ENCODE measurements at regions not wholly inside any gene's neighbourhood (a gene's known extent, or its start where the extent isn't known, plus 50 kb on each side); places are given as distances from the start of the nearest gene placed in this dataset.

GRCh38 chr3:5430701-5431100 is 243.2 kb downstream of the EDEM1 start:
- DNase-seq (ENCODE audit: low spot score in 2 of 2): no peak
- TF ChIP-seq POLR2A (IDR thresholded peaks at IDR 0.05): no peak
- TF ChIP-seq, protein P1, sequence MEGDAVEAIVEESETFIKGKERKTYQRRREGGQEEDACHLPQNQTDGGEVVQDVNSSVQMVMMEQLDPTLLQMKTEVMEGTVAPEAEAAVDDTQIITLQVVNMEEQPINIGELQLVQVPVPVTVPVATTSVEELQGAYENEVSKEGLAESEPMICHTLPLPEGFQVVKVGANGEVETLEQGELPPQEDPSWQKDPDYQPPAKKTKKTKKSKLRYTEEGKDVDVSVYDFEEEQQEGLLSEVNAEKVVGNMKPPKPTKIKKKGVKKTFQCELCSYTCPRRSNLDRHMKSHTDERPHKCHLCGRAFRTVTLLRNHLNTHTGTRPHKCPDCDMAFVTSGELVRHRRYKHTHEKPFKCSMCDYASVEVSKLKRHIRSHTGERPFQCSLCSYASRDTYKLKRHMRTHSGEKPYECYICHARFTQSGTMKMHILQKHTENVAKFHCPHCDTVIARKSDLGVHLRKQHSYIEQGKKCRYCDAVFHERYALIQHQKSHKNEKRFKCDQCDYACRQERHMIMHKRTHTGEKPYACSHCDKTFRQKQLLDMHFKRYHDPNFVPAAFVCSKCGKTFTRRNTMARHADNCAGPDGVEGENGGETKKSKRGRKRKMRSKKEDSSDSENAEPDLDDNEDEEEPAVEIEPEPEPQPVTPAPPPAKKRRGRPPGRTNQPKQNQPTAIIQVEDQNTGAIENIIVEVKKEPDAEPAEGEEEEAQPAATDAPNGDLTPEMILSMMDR (IDR thresholded peaks at IDR 0.05): no peak
- H3K4me3 ChIP-seq (ENCODE audit: low read depth, poor library complexity, severe bottlenecking): no peak overlapping the region
- intact Hi-C loops (cut with DNase I; ENCODE audit: low total_unique reads): no loop called here
- WGBS, 2 donors: 94 to 100% methylated on average over 1 of the region's 1 CpG

GRCh38 chr3:5431146-5431545 is 243.6 kb downstream of the EDEM1 start:
- intact Hi-C loops (cut with DNase I; ENCODE audit: low total_unique reads): no loop called here
- no peak overlapping the region for H3K4me3 ChIP-seq (ENCODE audit: low read depth, poor library complexity, severe bottlenecking)
- 80% methylated on average over 4 of the region's 4 CpGs for WGBS, 2 donors
- TF ChIP-seq, protein P1 (IDR thresholded peaks at IDR 0.05): no peak
- no peak for TF ChIP-seq POLR2A (IDR thresholded peaks at IDR 0.05)
- no peak for DNase-seq (ENCODE audit: low spot score in 2 of 2)

- no peak for TF ChIP-seq POLR2A (IDR thresholded peaks at IDR 0.05)
- TF ChIP-seq, protein P1 (IDR thresholded peaks at IDR 0.05): no peak
- WGBS, 2 donors: 78 to 79% methylated on average over 5 of the region's 5 CpGs
- no peak for DNase-seq (ENCODE audit: low spot score in 2 of 2)
- intact Hi-C loops (cut with DNase I; ENCODE audit: low total_unique reads): no loop called here
- H3K4me3 ChIP-seq (ENCODE audit: low read depth, poor library complexity, severe bottlenecking): no peak overlapping the region
These were observed 244.4 kb downstream of the EDEM1 start for GRCh38 chr3:5431811-5432378.

DNA sequence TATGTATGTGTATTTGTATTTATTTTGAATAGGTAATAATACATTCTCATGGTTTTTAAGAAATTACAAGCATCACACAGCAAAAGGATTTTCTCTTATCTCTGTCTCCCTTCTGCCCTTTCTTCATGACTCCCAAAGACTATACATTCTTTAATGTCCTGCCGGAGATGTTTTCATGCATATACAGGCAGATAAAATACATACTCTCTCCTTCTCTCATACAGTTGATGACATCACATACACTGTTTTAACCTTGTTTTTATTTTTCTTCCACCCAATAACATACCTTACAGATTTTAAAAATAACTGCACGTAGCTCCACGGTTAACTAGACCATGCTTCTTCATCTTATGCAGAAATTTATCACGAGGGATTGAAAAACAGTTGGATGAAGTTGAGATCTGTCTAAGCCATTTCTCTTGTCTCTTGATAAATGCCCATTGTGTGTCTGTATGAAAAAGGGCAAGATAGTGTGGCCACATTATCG is 249.8 kb downstream of the EDEM1 start:
- WGBS, 2 donors: 84 to 87% methylated on average over 5 of the region's 5 CpGs
- H3K4me3 ChIP-seq (ENCODE audit: low read depth, poor library complexity, severe bottlenecking): no peak overlapping the region
- DNase-seq (ENCODE audit: low spot score in 2 of 2): no peak
- TF ChIP-seq, protein P1 (IDR thresholded peaks at IDR 0.05): no peak
- no peak for TF ChIP-seq POLR2A (IDR thresholded peaks at IDR 0.05)
- intact Hi-C loops (cut with DNase I; ENCODE audit: low total_unique reads): no loop called here

DNA sequence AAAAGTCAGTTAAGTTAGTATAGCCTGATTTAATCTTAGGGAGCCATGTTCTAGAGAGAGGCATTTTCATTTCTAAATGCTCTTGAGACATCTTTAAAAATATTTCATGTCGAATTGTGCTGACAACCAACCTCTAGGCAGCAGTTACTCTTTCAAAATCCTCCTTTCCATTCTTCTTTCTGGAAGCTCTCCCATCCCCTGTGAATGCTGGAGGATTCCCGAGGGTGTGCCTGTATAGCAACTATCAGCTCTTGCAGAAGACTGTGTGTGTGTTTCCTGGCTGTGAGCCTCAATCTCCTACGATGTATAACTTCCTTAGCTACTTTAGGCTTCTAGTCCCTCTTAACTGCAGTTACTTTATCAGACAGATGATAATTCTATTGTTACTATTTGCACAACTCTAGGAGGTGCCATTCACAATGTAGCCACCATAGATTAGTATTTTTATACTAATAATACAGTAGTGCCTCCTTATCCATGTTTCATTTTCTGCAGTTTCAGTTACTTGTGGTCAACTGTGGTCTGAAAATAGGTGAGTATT is 250.3 kb downstream of the EDEM1 start:
- WGBS, 2 donors: 38 to 45% methylated on average over 3 of the region's 3 CpGs
- DNase-seq (ENCODE audit: low spot score in 2 of 2): no peak
- no peak overlapping the region for H3K4me3 ChIP-seq (ENCODE audit: low read depth, poor library complexity, severe bottlenecking)
- intact Hi-C loops (cut with DNase I; ENCODE audit: low total_unique reads): no loop called here
- no peak for TF ChIP-seq POLR2A (IDR thresholded peaks at IDR 0.05)
- TF ChIP-seq, protein P1 (IDR thresholded peaks at IDR 0.05): no peak

DNA sequence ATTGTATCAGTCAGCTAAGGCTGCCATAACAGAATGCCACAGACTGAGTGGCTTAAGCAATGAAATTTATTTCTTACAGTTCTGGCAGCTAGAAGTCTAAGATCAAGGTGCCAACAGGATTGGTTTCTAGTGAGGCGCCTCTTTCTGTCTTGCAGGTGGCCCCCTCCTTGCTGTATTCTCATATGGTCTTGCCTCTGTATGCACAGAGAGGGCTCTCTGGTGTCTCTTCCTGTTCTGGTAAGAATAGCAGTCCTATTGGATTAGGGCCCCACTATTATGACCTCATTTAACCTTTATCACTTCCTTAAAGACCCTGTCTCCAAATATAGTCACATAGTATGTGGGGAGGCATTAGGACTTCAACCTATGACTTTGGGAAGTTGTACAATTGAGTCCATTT is 253.9 kb downstream of the EDEM1 start:
- 85 to 100% methylated on average over 1 of the region's 1 CpG for whole genome bisulfite sequencing, 2 donors
- H3K4me3 ChIP-seq (ENCODE audit: low read depth, poor library complexity, severe bottlenecking): no peak overlapping the region
- intact Hi-C loops (cut with DNase I; ENCODE audit: low total_unique reads): no loop called here
- DNase-seq (ENCODE audit: low spot score in 2 of 2): no peak
- TF ChIP-seq, protein P1 (IDR thresholded peaks at IDR 0.05): no peak
- TF ChIP-seq POLR2A (IDR thresholded peaks at IDR 0.05): no peak
